Embryonic facial prominence (tissue), 1 donor: ENCODE measurements at regions not wholly inside any gene's neighbourhood (a gene's known extent, or its start where the extent isn't known, plus 50 kb on each side); places are given as distances from the start of the nearest gene placed in this dataset.
A peak's percentile ranks its signal among the peaks of the same experiment; 100 is the strongest.
"Not testable (repeated sequence)": the region's sequence is repeated elsewhere in the genome, so short reads cannot be mapped to it uniquely, and the experiment has no call there.

Experiments
- DNase-seq: peaks from one replicate; pipeline ENCODE4 v3.0.0-alpha.2; 2016; ENCODE audit errors: extremely low spot score

- no peak for DNase-seq
These were observed 631.1 kb upstream of the GJE1 start for GRCh38 chr6:141501616-141502015.

- no peak for DNase-seq
These were observed 633.7 kb upstream of the GJE1 start for GRCh38 chr6:141498977-141499376.

- no peak for DNase-seq
These were observed 640.0 kb upstream of the GJE1 start for GRCh38 chr6:141492521-141493284.

GRCh38 chr6:141491684-141492083 is 641.0 kb upstream of the GJE1 start:
- no peak for DNase-seq

GRCh38 chr6:141490982-141491381 is 641.7 kb upstream of the GJE1 start:
- no peak for DNase-seq

- DNase-seq = no peak
These were observed 644.2 kb upstream of the GJE1 start for GRCh38 chr6:141488488-141488887.

- DNase-seq = no peak
These were observed 645.8 kb upstream of the GJE1 start for GRCh38 chr6:141486942-141487341.

GRCh38 chr6:141484711-141485110 is 648.0 kb upstream of the GJE1 start:
- DNase-seq = no peak

GRCh38 chr6:141483598-141484061 is 649.1 kb upstream of the GJE1 start:
- peak; percentile 18 for DNase-seq

GRCh38 chr6:141482796-141483597 is 649.7 kb upstream of the GJE1 start:
- DNase-seq = no peak

GRCh38 chr6:141475259-141475658 is 657.5 kb upstream of the GJE1 start:
- DNase-seq = no peak

- no peak for DNase-seq
These were observed 660.4 kb upstream of the GJE1 start for GRCh38 chr6:141472162-141472928.

- DNase-seq = no peak
These were observed 661.9 kb upstream of the GJE1 start for GRCh38 chr6:141470810-141471209.

- DNase-seq = no peak
These were observed 664.8 kb upstream of the GJE1 start for GRCh38 chr6:141467881-141468280.

- DNase-seq = no peak
These were observed 665.7 kb upstream of the GJE1 start for GRCh38 chr6:141467041-141467440.

- no peak for DNase-seq
These were observed 667.8 kb upstream of the GJE1 start for GRCh38 chr6:141464896-141465295.

GRCh38 chr6:141464490-141464889 is 668.2 kb upstream of the GJE1 start:
- DNase-seq = no peak

- DNase-seq = no peak
These were observed 669.3 kb upstream of the GJE1 start for GRCh38 chr6:141463237-141463977.

GRCh38 chr6:141460743-141461484 is 671.8 kb upstream of the GJE1 start:
- no peak for DNase-seq

- not testable (repeated sequence) for DNase-seq
These were observed 672.5 kb upstream of the GJE1 start for GRCh38 chr6:141460245-141460644.

- DNase-seq = not testable (repeated sequence)
These were observed 674.7 kb upstream of the GJE1 start for GRCh38 chr6:141457984-141458383.
